Fibroblast of the aortic adventitia (primary cell): ENCODE measurements at regions not wholly inside any gene's neighbourhood (a gene's known extent, or its start where the extent isn't known, plus 50 kb on each side); places are given as distances from the start of the nearest gene placed in this dataset.

ENCODE experiments used
- DNase-seq: peaks from one replicate; pipeline ENCODE4 v3.0.0-alpha.2; 2010; ENCODE audit warnings: low read depth
- H3K4me3 ChIP-seq: 2 replicates; pipeline ENCODE4 v1.5.1; 2011; ENCODE audit warnings: low read depth, mild to moderate bottlenecking, control low read depth, low read length, moderate library complexity
- TF ChIP-seq, protein P1 (sequence below): IDR thresholded peaks from 2 replicates; pipeline ENCODE4 v1.5.1; 2011; ENCODE audit warnings: mild to moderate bottlenecking, low read length, control low read depth, inconsistent platforms; ENCODE audit not compliant: insufficient read depth

DNA sequence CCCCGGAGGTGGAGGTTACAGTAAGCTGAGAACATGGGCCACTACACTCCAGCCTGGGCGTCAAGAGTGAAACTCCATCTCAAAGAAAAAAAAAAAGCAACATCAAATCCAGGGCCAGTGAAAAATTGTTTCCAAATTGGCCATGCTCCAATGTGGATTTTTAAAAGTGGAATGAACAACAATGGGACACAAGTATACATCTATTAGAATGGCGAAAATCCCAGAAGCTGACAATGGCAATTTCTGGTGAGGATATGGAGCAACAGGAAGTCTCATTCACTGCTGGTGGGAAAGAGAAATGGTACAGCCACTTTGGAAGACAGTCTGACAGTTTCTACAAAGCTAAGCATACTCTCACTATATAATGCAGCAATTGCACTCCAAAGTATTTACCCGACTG, 161.4 kb downstream of the UXS1 start:
- no peak overlapping the region for H3K4me3 ChIP-seq
- TF ChIP-seq, protein P1, sequence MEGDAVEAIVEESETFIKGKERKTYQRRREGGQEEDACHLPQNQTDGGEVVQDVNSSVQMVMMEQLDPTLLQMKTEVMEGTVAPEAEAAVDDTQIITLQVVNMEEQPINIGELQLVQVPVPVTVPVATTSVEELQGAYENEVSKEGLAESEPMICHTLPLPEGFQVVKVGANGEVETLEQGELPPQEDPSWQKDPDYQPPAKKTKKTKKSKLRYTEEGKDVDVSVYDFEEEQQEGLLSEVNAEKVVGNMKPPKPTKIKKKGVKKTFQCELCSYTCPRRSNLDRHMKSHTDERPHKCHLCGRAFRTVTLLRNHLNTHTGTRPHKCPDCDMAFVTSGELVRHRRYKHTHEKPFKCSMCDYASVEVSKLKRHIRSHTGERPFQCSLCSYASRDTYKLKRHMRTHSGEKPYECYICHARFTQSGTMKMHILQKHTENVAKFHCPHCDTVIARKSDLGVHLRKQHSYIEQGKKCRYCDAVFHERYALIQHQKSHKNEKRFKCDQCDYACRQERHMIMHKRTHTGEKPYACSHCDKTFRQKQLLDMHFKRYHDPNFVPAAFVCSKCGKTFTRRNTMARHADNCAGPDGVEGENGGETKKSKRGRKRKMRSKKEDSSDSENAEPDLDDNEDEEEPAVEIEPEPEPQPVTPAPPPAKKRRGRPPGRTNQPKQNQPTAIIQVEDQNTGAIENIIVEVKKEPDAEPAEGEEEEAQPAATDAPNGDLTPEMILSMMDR, result no peak
- peak; percentile 29 for DNase-seq

DNA sequence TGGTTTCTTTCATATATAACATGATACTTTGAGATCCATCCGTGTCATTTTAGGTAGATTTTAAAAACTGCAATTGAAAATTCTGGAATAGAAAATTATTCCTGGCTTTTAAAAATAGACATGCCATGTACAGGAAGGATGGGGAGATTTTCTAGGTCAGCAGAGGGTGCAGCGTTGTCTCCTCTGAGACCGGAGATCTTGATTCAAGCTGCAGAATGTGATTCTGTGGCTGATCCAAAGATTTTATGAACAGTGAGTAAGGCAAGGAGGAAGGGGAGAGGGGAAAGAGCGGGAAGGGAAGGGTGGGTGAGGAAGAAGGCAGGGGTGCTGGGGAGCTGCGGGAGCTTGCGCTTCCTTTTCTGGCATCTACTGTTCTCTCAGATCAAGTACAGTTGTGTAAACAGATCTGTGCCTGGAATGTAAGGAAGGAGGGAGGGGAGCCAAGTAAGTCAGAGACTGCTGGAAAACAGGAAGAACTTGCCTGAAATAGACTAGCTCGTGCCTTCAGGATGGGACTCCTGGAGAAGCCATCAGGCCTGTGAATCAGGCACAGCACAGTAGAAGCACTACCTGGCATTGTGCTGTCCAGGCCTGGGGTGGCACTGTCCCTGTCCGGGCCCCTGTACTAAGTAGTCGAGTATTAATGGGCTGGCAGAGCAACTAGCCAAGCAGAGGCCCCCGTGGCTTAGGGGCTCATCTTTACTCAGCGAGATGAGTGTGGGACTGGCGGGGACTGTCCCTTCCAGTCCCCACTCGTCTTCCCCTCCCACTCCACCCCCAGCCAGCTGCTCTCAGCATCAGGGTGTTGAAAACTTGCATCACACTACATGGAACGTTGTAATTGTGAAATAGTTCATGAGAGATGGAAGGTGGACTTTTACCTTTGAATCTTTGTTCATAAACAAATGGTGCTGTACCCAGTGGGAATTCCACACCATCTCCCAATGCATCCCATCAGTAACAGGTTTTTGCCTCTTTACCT, 163.5 kb downstream of the UXS1 start:
- TF ChIP-seq, protein P1, result no peak
- peak; percentile 89 for DNase-seq
- H3K4me3 ChIP-seq, result no peak overlapping the region

- TF ChIP-seq, protein P1, result no peak
These were observed 165.9 kb downstream of the UXS1 start for GRCh38 chr2:106028192-106028591.

DNA sequence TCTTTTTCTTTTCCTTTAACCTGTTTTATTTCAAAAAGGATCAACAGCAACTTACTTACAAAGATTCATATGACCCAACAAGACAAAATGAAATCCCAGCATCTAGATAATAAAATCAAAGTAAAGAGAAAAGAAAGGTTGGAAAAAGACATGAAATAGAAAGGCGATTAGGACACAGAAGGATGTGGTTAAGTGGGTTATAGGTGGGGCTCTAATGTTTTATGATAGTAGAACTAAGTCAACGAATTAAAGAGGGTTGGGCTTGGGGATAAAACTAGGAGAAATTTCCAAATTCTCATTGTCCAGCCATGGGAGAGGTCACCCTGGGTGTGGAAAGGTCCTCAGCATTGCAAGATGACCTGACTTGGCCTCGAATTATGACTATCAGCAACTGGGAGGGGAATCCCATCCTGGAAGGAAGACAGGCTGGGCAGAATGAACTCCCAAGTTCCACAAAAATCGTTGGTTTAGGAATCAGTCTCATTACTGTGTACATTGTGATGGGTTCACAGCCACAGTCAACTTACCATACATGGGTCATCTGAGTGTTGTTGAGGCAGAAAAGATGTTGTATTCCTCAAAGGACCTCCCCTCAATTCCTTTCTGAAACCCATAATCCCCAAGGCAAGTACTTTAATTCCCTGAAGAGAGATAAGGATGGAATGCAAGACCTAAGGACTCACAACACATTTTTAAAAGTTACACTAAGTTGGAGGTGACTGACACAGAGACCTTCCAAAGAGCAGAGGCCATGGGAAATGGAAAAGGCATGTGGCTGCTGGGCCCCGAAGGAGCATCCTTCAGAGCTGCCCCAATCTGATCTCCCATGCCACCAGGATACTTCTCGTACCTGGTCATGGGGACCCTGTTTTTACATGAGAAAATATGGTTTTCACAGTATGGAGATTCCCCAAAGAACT, 167.6 kb downstream of the UXS1 start:
- DNase-seq, result no peak
- TF ChIP-seq, protein P1, result no peak
- H3K4me3 ChIP-seq, result no peak overlapping the region

More at GRCh38 chr2:106028192-106028591, 165.9 kb downstream of the UXS1 start:
- no peak overlapping the region for H3K4me3 ChIP-seq
- no peak for DNase-seq

- TF ChIP-seq, protein P1, result no peak
- H3K4me3 ChIP-seq, result no peak overlapping the region
- DNase-seq, result no peak
These were observed 168.3 kb downstream of the UXS1 start for GRCh38 chr2:106025796-106026195.

DNA sequence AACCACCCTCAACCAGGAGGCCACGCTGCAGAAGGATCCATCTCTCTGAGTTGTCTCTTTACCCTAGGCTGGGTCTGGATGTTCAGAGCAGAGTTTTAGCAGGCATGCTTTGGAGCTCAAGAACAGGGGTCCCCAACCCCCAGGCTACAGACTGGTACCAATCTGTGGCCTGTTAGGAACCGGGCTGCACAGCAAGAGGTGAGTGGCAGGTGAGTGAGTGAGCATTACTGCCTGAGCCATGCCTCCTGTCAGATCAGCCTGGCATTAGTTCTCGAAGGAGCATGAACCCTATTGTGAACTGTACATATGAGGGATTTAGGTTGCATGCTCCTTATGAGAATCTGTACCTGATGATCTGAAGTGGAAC, 172.5 kb downstream of the UXS1 start:
- no peak overlapping the region for H3K4me3 ChIP-seq
- no peak for DNase-seq
- TF ChIP-seq, protein P1, result no peak
